ENCODE measurements at regions not wholly inside any gene's neighbourhood (a gene's known extent, or its start where the extent isn't known, plus 50 kb on each side); places are given as distances from the start of the nearest gene placed in this dataset.
"Not testable (repeated sequence)": the region's sequence is repeated elsewhere in the genome, so short reads cannot be mapped to it uniquely, and the experiment has no call there.

DNA sequence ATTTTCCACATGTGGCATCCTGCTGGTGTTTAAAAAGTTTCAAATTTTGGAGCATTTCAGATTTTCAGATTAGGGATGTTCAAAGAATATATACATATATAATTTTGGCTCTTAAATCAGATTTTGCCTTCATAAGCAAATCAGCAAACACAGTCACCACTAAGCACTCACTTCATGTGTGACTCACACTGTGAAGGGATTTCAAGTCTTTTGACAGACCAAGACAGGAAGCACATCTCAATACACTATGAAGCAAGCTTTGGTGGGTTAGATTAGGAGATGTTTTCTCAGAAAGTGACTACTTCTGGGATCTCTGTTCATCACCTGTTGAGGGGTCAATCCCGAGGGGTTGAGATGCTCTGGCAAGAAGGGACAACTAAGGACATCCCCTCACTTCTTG lies 227.8 kb upstream of the RBBP8 start:
- WGBS (ENCODE audit: missing lambda C conversion rate): 41% methylated on average over 1 of the region's 1 CpG
- CTCF ChIA-PET: interaction anchor here (0.7 to 1.0 kb wide), 2 partner anchors 31 to 188 kb away, joined by 3 to 4 read pairs; no protein-coding TSS in a partner anchor
- TF ChIP-seq BCL3 (IDR thresholded peaks at IDR 0.05): no peak
- TF ChIP-seq MAFK (IDR thresholded peaks at IDR 0.05; ENCODE audit: partially characterized antibody): peak; percentile 75
- TF ChIP-seq FOSL2 (IDR thresholded peaks at IDR 0.05): 0 out of 2 replicates have a peak, but pooled peaks have one; percentile 19
- peak; percentile 61 for TF ChIP-seq FOSL2 (CRISPR knock-in tag; IDR thresholded peaks at IDR 0.05)
- H3K4me2 ChIP-seq: 0 out of 3 replicates have a peak overlapping the region, but pooled peaks have one; percentile 23
- H3K4me1 ChIP-seq: peaks cover 46% of the 10 kb centered on the region
- POLR2A ChIA-PET: no interaction called here
- H3K27ac ChIP-seq: peak overlapping the region; percentile 45 to 68; a peak in 3 of 6 replicates
- FAIRE-seq (no peak), ATAC-seq (peak; percentile 47 to 66; a peak in 3 of 6 replicates), DNase-seq (ENCODE audit: low read depth in 1 of 2, low spot score in 1 of 2) (peak; percentile 25 to 56)
- H3K9me3 ChIP-seq: no peaks in the 10 kb centered on the region
- H3K4me3 ChIP-seq: no peak overlapping the region

GRCh38 chr18:22706025-22706424 lies 227.1 kb upstream of the RBBP8 start:
- peaks cover 49% of the 10 kb centered on the region for H3K4me1 ChIP-seq
- H3K27ac ChIP-seq: peak overlapping the region in 1 of 2 experiments; percentile 68; a peak in 3 of 6 replicates
- CTCF ChIA-PET; FAIRE-seq; POLR2A ChIA-PET; ATAC-seq; DNase-seq (ENCODE audit: low read depth in 1 of 2, low spot score in 1 of 2); H3K4me3 ChIP-seq; H3K9me3 ChIP-seq; H3K4me2 ChIP-seq: not testable (repeated sequence)
- 59% methylated on average over 3 of the region's 3 CpGs for WGBS (ENCODE audit: missing lambda C conversion rate)

- FAIRE-seq: no peak
- CTCF ChIA-PET: interaction anchor here (0.5 kb wide), 1 partner anchor 1098 kb away, joined by 3 read pairs; the partner anchor contains the start of gene SNRPD1
- peak in 1 of 2 experiments; percentile 33 for DNase-seq (ENCODE audit: low read depth in 1 of 2, low spot score in 1 of 2)
- ATAC-seq: peak in 1 of 2 experiments; percentile 12; a peak in 1 of 6 replicates
- TF ChIP-seq TP53 (CRISPR knock-in tag; IDR thresholded peaks at IDR 0.05) (no peak), CEBPB (IDR thresholded peaks at IDR 0.05) (peak in 1 of 2 experiments; percentile 20; a peak in 1 of 4 replicates)
- Histone ChIP-seq H3K4me3 (no peak overlapping the region), H3K9me3 (no peaks in the 10 kb centered on the region), H3K4me1 (peaks cover 60% of the 10 kb centered on the region), H3K27ac (peak overlapping the region; percentile 86 to 91), H3K4me2 (peak overlapping the region; percentile 82)
- POLR2A ChIA-PET: no interaction called here
- 49% methylated on average over 5 of the region's 5 CpGs for WGBS (ENCODE audit: missing lambda C conversion rate)
Observed at GRCh38 chr18:22709288-22710060, 223.7 kb upstream of the RBBP8 start.

- TF ChIP-seq, protein P1, sequence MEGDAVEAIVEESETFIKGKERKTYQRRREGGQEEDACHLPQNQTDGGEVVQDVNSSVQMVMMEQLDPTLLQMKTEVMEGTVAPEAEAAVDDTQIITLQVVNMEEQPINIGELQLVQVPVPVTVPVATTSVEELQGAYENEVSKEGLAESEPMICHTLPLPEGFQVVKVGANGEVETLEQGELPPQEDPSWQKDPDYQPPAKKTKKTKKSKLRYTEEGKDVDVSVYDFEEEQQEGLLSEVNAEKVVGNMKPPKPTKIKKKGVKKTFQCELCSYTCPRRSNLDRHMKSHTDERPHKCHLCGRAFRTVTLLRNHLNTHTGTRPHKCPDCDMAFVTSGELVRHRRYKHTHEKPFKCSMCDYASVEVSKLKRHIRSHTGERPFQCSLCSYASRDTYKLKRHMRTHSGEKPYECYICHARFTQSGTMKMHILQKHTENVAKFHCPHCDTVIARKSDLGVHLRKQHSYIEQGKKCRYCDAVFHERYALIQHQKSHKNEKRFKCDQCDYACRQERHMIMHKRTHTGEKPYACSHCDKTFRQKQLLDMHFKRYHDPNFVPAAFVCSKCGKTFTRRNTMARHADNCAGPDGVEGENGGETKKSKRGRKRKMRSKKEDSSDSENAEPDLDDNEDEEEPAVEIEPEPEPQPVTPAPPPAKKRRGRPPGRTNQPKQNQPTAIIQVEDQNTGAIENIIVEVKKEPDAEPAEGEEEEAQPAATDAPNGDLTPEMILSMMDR (IDR thresholded peaks at IDR 0.05): no peak
- TF ChIP-seq CBX8 (IDR thresholded peaks at IDR 0.05) (no peak), BHLHE40 (IDR thresholded peaks at IDR 0.05; ENCODE audit: low read depth, low read length) (no peak), E2F6 (IDR thresholded peaks at IDR 0.05; ENCODE audit: borderline replicate concordance, low read depth) (no peak), MAFK (IDR thresholded peaks at IDR 0.05; ENCODE audit: partially characterized antibody) (no peak), ZNF302 (CRISPR knock-in tag; IDR thresholded peaks at IDR 0.05) (no peak), CEBPB (IDR thresholded peaks at IDR 0.05) (no peak), PHF8 (IDR thresholded peaks at IDR 0.05; ENCODE audit: borderline replicate concordance, low read depth) (no peak), ELK1 (IDR thresholded peaks at IDR 0.05; ENCODE audit: low read depth, low read length) (no peak)
- TF ChIP-seq, protein P2, sequence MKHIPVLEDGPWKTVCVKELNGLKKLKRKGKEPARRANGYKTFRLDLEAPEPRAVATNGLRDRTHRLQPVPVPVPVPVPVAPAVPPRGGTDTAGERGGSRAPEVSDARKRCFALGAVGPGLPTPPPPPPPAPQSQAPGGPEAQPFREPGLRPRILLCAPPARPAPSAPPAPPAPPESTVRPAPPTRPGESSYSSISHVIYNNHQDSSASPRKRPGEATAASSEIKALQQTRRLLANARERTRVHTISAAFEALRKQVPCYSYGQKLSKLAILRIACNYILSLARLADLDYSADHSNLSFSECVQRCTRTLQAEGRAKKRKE (CRISPR knock-in tag; IDR thresholded peaks at IDR 0.05; ENCODE audit: low read depth): no peak
- Histone ChIP-seq H3K27ac (peak overlapping the region; percentile 86 to 91), H3K4me3 (peak overlapping the region; percentile 33), H3K4me2 (peak overlapping the region; percentile 82), H3K9me3 (no peaks in the 10 kb centered on the region), H3K4me1 (peaks cover 47% of the 10 kb centered on the region)
- DNase-seq (ENCODE audit: low read depth in 1 of 2, low spot score in 1 of 2) (no peak), ATAC-seq (peak in 1 of 2 experiments; percentile 47; a peak in 3 of 6 replicates), FAIRE-seq (no peak)
- ChIA-PET POLR2A (interaction anchor here (0.6 to 1.7 kb wide), 6 partner anchors 16 to 87 kb away, joined by 3 to 6 read pairs (median 5); no protein-coding TSS in a partner anchor), CTCF (interaction anchor here (0.9 to 1.7 kb wide), 2 partner anchors 21 to 148 kb away, joined by 3 to 5 read pairs; no protein-coding TSS in a partner anchor)
- WGBS (ENCODE audit: missing lambda C conversion rate): 11% methylated on average over 5 of the region's 5 CpGs
Observed at GRCh38 chr18:22710673-22711191, 222.4 kb upstream of the RBBP8 start.
